Transverse colon (tissue), 4 donors: ENCODE measurements at regions not wholly inside any gene's neighbourhood (a gene's known extent, or its start where the extent isn't known, plus 50 kb on each side); places are given as distances from the start of the nearest gene placed in this dataset.

ENCODE experiments used
- POLR2A ChIP-seq: fragments of 450-650 bp; IDR thresholded peaks from one replicate; pipeline ENCODE4 v1.6.1; 2016; ENCODE audit warnings: antibody characterized with exemption, mild to moderate bottlenecking, moderate library complexity
- POLR2AphosphoS5 ChIP-seq, 3 donors: sonication (generic); formaldehyde crosslinking; IDR thresholded peaks; one replicate each; pipeline ENCODE4 v1.6.1; 2016; ENCODE audit warnings: antibody characterized with exemption in 3 of 3
- TF ChIP-seq, protein P1 (sequence below), 5 experiments: fragments of 200-600 bp in 3 of 5; fragments of 450-650 bp in 2 of 5; sonication (generic) in 3 of 5; IDR thresholded peaks; 1 replicate in 2 of 5; 2 replicates in 3 of 5; pipeline ENCODE4 v1.5.1; 2016 to 2017; ENCODE audit warnings: antibody characterized with exemption in 5 of 5, inconsistent platforms in 3 of 5, mild to moderate bottlenecking in 2 of 5, moderate library complexity in 1 of 5

DNA sequence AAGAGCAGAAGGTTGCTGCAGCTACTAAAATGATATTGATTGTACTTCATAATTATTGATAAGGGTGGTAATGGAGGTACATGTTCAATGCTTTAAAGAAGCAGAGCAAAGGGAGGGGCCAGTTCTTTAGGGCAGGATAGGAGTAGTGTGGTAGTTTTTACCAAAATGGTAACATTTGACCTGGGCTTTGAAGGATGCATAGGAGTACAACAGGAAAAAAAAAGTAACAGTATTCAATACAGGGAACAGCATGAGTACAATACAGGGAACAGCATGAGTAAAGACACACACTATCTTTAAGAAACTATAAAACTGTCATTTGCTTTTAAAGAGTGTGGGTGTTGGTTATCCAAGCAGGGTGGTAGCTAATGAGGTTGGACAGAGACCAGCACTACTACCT lies 215.0 kb upstream of the CRY1 start:
- TF ChIP-seq, protein P1, sequence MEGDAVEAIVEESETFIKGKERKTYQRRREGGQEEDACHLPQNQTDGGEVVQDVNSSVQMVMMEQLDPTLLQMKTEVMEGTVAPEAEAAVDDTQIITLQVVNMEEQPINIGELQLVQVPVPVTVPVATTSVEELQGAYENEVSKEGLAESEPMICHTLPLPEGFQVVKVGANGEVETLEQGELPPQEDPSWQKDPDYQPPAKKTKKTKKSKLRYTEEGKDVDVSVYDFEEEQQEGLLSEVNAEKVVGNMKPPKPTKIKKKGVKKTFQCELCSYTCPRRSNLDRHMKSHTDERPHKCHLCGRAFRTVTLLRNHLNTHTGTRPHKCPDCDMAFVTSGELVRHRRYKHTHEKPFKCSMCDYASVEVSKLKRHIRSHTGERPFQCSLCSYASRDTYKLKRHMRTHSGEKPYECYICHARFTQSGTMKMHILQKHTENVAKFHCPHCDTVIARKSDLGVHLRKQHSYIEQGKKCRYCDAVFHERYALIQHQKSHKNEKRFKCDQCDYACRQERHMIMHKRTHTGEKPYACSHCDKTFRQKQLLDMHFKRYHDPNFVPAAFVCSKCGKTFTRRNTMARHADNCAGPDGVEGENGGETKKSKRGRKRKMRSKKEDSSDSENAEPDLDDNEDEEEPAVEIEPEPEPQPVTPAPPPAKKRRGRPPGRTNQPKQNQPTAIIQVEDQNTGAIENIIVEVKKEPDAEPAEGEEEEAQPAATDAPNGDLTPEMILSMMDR (IDR thresholded peaks at IDR 0.05), result no peak
- TF ChIP-seq POLR2A (no peak), POLR2AphosphoS5 (IDR thresholded peaks at IDR 0.05) (no peak)
